NK-92 treated with Interleukin-12 subunit alpha and Interleukin-12 subunit beta, amount 100 ng/mL, for 24 hours (cell line): ENCODE measurements at regions not wholly inside any gene's neighbourhood (a gene's known extent, or its start where the extent isn't known, plus 50 kb on each side); places are given as distances from the start of the nearest gene placed in this dataset.

Experiments
- DNase-seq: peaks from one replicate; lab custom pipeline; 2025; lab: John Stamatoyannopoulos, UW

GRCh38 chr11:91756829-91757480 lies 467.7 kb upstream of the FAT3 start:
- no peak for DNase-seq

GRCh38 chr11:91755951-91756707 lies 468.5 kb upstream of the FAT3 start:
- no peak for DNase-seq

- DNase-seq = no peak
These were observed 469.1 kb upstream of the FAT3 start for GRCh38 chr11:91755526-91755925.

- no peak for DNase-seq
These were observed 475.4 kb upstream of the FAT3 start for GRCh38 chr11:91749251-91749650.

GRCh38 chr11:91742155-91742554 lies 482.5 kb upstream of the FAT3 start:
- DNase-seq = no peak

- no peak for DNase-seq
These were observed 493.6 kb upstream of the FAT3 start for GRCh38 chr11:91731051-91731450.

- no peak for DNase-seq
These were observed 494.0 kb upstream of the FAT3 start for GRCh38 chr11:91730620-91731019.

- DNase-seq = no peak
These were observed 494.6 kb upstream of the FAT3 start for GRCh38 chr11:91730057-91730456.

GRCh38 chr11:91717169-91717568 lies 507.4 kb upstream of the FAT3 start:
- no peak for DNase-seq

GRCh38 chr11:91707652-91708482 lies 516.8 kb upstream of the FAT3 start:
- no peak for DNase-seq

GRCh38 chr11:91703042-91703441 lies 521.6 kb upstream of the FAT3 start:
- DNase-seq = no peak

- no peak for DNase-seq
These were observed 523.8 kb upstream of the FAT3 start for GRCh38 chr11:91700854-91701253.

GRCh38 chr11:91698845-91699244 lies 525.8 kb upstream of the FAT3 start:
- DNase-seq = no peak

GRCh38 chr11:91694331-91694730 lies 530.3 kb upstream of the FAT3 start:
- no peak for DNase-seq

- no peak for DNase-seq
These were observed 532.7 kb upstream of the FAT3 start for GRCh38 chr11:91691872-91692271.

- no peak for DNase-seq
These were observed 535.9 kb upstream of the FAT3 start for GRCh38 chr11:91688672-91689071.

GRCh38 chr11:91686700-91687099 lies 537.9 kb upstream of the FAT3 start:
- DNase-seq = no peak

- no peak for DNase-seq
These were observed 538.3 kb upstream of the FAT3 start for GRCh38 chr11:91686281-91686680.

- no peak for DNase-seq
These were observed 550.9 kb upstream of the FAT3 start for GRCh38 chr11:91673705-91674104.

GRCh38 chr11:91664521-91664920 lies 560.1 kb upstream of the FAT3 start:
- DNase-seq = no peak

GRCh38 chr11:91660036-91660435 lies 564.6 kb upstream of the FAT3 start:
- no peak for DNase-seq

GRCh38 chr11:91654686-91655085 lies 569.9 kb upstream of the FAT3 start:
- no peak for DNase-seq
